ENCODE measurements at regions not wholly inside any gene's neighbourhood (a gene's known extent, or its start where the extent isn't known, plus 50 kb on each side); places are given as distances from the start of the nearest gene placed in this dataset.

GRCh38 chr17:72576289-72576759 lies 455.5 kb downstream of the SOX9 start:
- Histone ChIP-seq H3K27ac (no peak overlapping the region), H3K36me3 (no peaks in the 10 kb centered on the region), H3K9me3 (no peaks in the 10 kb centered on the region), H3K27me3 (no peaks in the 10 kb centered on the region), H3K4me3 (no peak overlapping the region), H3K4me1 (no peaks in the 10 kb centered on the region)
- TF ChIP-seq POLR2A (IDR thresholded peaks at IDR 0.05) (no peak), CTCF (IDR thresholded peaks at IDR 0.05) (no peak)
- DNase-seq, result no peak

GRCh38 chr17:72578817-72579470 lies 458.1 kb downstream of the SOX9 start:
- no peaks in the 10 kb centered on the region for H3K9me3 ChIP-seq
- DNase-seq, result no peak
- H3K4me3 ChIP-seq, result no peak overlapping the region
- TF ChIP-seq POLR2A (IDR thresholded peaks at IDR 0.05) (no peak), CTCF (IDR thresholded peaks at IDR 0.05) (no peak)
- H3K27me3 ChIP-seq, result no peaks in the 10 kb centered on the region
- no peak overlapping the region for H3K27ac ChIP-seq
- H3K36me3 ChIP-seq, result no peaks in the 10 kb centered on the region
- no peaks in the 10 kb centered on the region for H3K4me1 ChIP-seq

- Histone ChIP-seq H3K27me3 (no peaks in the 10 kb centered on the region), H3K36me3 (no peaks in the 10 kb centered on the region), H3K4me3 (no peak overlapping the region), H3K9me3 (no peaks in the 10 kb centered on the region), H3K27ac (no peak overlapping the region), H3K4me1 (no peaks in the 10 kb centered on the region)
- TF ChIP-seq CTCF (IDR thresholded peaks at IDR 0.05) (no peak), POLR2A (IDR thresholded peaks at IDR 0.05) (no peak)
- no peak for DNase-seq
These were observed 459.1 kb downstream of the SOX9 start for GRCh38 chr17:72579990-72580320.

- H3K36me3 ChIP-seq, result no peaks in the 10 kb centered on the region
- no peaks in the 10 kb centered on the region for H3K4me1 ChIP-seq
- DNase-seq, result peak in 1 of 3 donors; percentile 56
- H3K27me3 ChIP-seq, result no peaks in the 10 kb centered on the region
- H3K9me3 ChIP-seq, result no peaks in the 10 kb centered on the region
- H3K27ac ChIP-seq, result peak overlapping the region in 1 of 4 donors; percentile 30
- TF ChIP-seq POLR2A (IDR thresholded peaks at IDR 0.05), result no peak
- no peak for TF ChIP-seq CTCF (IDR thresholded peaks at IDR 0.05)
- no peak overlapping the region for H3K4me3 ChIP-seq
These were observed 459.7 kb downstream of the SOX9 start for GRCh38 chr17:72580321-72581127.

GRCh38 chr17:72587156-72587555 lies 466.3 kb downstream of the SOX9 start:
- Histone ChIP-seq H3K4me1 (peaks cover 0 to 12% (median 3%) of the 10 kb centered on the region in 4 donors), H3K27ac (peak overlapping the region in 2 of 4 donors; percentile 71 to 94), H3K27me3 (no peaks in the 10 kb centered on the region), H3K9me3 (no peaks in the 10 kb centered on the region), H3K4me3 (peak overlapping the region in 1 of 4 donors; percentile 86), H3K36me3 (no peaks in the 10 kb centered on the region)
- no peak for TF ChIP-seq CTCF (IDR thresholded peaks at IDR 0.05)
- no peak for TF ChIP-seq POLR2A (IDR thresholded peaks at IDR 0.05)
- no peak for DNase-seq

Data from Peyer's patch (tissue), 4 donors.